Stomach (tissue), 8 donors: ENCODE measurements at regions not wholly inside any gene's neighbourhood (a gene's known extent, or its start where the extent isn't known, plus 50 kb on each side); places are given as distances from the start of the nearest gene placed in this dataset.
A peak's percentile ranks its signal among the peaks of the same experiment; 100 is the strongest.

Experiments used
- DNase-seq, 2 donors: peaks; one replicate each; pipeline versions ENCODE4 v3.0.0 to v3.0.0-alpha.2; 2013 to 2019
- H3K27ac ChIP-seq, 5 donors: fragments of 200-600 bp in 4 of 5; sonication (generic) in 4 of 5; one replicate each; pipeline ENCODE4 v1.5.1; 2013 to 2019; ENCODE audit warnings: mild to moderate bottlenecking in 1 of 5, moderate library complexity in 1 of 5
- H3K27me3 ChIP-seq, 3 donors: fragments of 200-600 bp; sonication (generic); one replicate each; pipeline ENCODE4 v1.5.1; 2017 to 2019; ENCODE audit warnings: mixed run types in 1 of 3
- H3K36me3 ChIP-seq, 4 donors: fragments of 200-600 bp; sonication (generic); 1 replicate in 3 of 4; 2 replicates in 1 of 4; pipeline ENCODE4 v1.5.1; 2016 to 2019
- H3K4me1 ChIP-seq, 4 donors: fragments of 200-600 bp; sonication (generic); one replicate each; pipeline ENCODE4 v1.5.1; 2016 to 2019
- H3K4me3 ChIP-seq, 4 donors: fragments of 200-600 bp; sonication (generic) in 3 of 4; one replicate each; pipeline ENCODE4 v1.5.1; 2016 to 2019; ENCODE audit warnings: mild to moderate bottlenecking in 1 of 4
- H3K9me3 ChIP-seq, 4 donors: fragments of 200-600 bp; sonication (generic); one replicate each; pipeline ENCODE4 v1.5.1; 2016 to 2019
- EP300 ChIP-seq: sonication (generic); formaldehyde crosslinking; IDR thresholded peaks from one replicate; pipeline ENCODE4 v1.6.1; 2017; ENCODE audit warnings: antibody characterized with exemption
- POLR2A ChIP-seq, 4 donors: fragments of 450-650 bp; IDR thresholded peaks; one replicate each; pipeline ENCODE4 v1.6.1; 2016; ENCODE audit warnings: antibody characterized with exemption in 4 of 4, control low read depth in 2 of 4, mild to moderate bottlenecking in 1 of 4, moderate library complexity in 1 of 4
- POLR2AphosphoS5 ChIP-seq, 3 donors: sonication (generic); formaldehyde crosslinking; IDR thresholded peaks; one replicate each; pipeline ENCODE4 v1.6.1; 2016; ENCODE audit warnings: antibody characterized with exemption in 3 of 3
- WGBS, 5 donors: extraction: QIAGEN DNeasy Blood & Tissue Kit in 3 of 5; methylation state at CpG; one replicate each; pipeline versions ENCODE4 v1.1.5 to v1.1.7; 2013 to 2018; 5-methylcytosine and 5-hydroxymethylcytosine counted together
- intact Hi-C: fragments of 100-400 bp; cut with DNase I; formaldehyde crosslinking; loops from one replicate; pipeline ENCODE4 v1.15.1; 2023; ENCODE audit warnings: low total_unique reads
- TF ChIP-seq, protein P1 (sequence below), 7 experiments: fragments of 450-650 bp in 4 of 7; fragments of 200-600 bp in 3 of 7; sonication (generic) in 3 of 7; IDR thresholded peaks; one replicate each; pipeline ENCODE4 v1.5.1; 2016 to 2019; ENCODE audit warnings: antibody characterized with exemption in 7 of 7, control low read depth in 2 of 7, mild to moderate bottlenecking in 1 of 7
- donor health status: healthy with polysubstance abuse.
- donor health status: Bipolar disorder and iron deficiency.
- donor health status: healthy.

DNA sequence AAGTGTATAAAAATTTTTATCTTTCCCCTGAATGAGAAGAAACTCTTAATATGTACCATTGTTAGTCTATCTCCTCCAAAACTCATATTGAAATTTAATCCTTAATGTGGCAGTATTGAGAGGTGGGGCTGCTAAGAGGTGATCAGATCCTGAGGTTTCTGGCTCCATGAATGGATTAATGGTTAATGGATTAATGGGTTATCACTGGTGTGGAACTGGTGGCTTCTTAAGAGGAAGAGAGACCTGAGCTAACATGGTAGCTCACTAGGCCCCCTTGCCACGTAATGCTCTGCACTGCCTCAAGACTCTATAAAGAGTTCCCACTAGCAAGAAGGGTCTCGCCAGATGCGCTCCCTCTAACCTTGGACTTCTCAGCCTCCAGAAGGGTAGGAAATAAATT is 70.6 kb upstream of the ZBTB18 start:
- H3K27me3 ChIP-seq: no peaks in the 10 kb centered on the region
- TF ChIP-seq, protein P1, sequence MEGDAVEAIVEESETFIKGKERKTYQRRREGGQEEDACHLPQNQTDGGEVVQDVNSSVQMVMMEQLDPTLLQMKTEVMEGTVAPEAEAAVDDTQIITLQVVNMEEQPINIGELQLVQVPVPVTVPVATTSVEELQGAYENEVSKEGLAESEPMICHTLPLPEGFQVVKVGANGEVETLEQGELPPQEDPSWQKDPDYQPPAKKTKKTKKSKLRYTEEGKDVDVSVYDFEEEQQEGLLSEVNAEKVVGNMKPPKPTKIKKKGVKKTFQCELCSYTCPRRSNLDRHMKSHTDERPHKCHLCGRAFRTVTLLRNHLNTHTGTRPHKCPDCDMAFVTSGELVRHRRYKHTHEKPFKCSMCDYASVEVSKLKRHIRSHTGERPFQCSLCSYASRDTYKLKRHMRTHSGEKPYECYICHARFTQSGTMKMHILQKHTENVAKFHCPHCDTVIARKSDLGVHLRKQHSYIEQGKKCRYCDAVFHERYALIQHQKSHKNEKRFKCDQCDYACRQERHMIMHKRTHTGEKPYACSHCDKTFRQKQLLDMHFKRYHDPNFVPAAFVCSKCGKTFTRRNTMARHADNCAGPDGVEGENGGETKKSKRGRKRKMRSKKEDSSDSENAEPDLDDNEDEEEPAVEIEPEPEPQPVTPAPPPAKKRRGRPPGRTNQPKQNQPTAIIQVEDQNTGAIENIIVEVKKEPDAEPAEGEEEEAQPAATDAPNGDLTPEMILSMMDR (IDR thresholded peaks at IDR 0.05): no peak
- no peak for TF ChIP-seq POLR2AphosphoS5 (IDR thresholded peaks at IDR 0.05)
- no peak for TF ChIP-seq EP300
- no peak for TF ChIP-seq POLR2A (IDR thresholded peaks at IDR 0.05)
- no peak overlapping the region for H3K27ac ChIP-seq
- H3K4me1 ChIP-seq: no peaks in the 10 kb centered on the region
- no peak for DNase-seq
- intact Hi-C loops: no loop called here
- no peaks in the 10 kb centered on the region for H3K36me3 ChIP-seq
- H3K9me3 ChIP-seq: no peaks in the 10 kb centered on the region
- 91 to 96% (median 94%) methylated on average over 3 of the region's 3 CpGs for WGBS, 5 donors
- H3K4me3 ChIP-seq: no peak overlapping the region

DNA sequence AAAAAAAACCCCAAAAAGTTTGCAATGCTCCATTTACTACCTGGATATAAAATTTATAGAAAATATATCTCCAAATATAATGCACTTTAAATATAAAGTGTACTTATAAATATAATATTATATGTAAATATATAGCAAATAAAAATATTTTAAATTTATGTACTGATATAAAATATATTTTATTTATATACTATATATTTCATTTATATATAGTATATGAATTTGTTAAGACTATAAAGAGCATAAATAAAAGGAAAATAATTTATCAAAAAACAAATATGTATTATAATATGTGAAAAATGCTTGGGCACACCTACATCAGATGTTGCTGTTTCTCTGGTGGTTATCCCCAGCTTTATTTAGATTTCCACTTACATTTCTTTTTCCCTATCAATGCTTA is 71.0 kb upstream of the ZBTB18 start:
- intact Hi-C loops: no loop called here
- no peak overlapping the region for H3K27ac ChIP-seq

DNA sequence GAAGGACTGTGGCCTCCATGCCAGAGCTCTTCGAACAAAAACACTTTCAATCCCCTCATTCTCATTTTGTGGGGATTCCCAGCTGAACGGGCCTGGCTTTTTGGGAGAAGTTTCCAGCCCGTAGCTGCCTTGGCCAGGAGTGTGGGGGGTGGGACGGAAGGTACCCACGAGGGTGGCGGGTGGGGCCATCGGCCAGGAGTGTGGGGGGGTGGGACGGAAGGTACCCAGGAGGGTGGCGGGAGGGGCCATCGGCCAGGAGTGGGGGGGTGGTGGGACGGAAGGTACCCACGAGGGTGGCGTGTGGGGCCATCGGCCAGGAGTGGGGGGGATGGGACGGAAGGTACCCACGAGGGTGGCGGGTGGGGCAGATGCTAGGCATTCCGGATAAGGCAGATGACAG is 71.7 kb upstream of the ZBTB18 start:
- Histone ChIP-seq H3K9me3 (no peaks in the 10 kb centered on the region), H3K27me3 (no peaks in the 10 kb centered on the region), H3K4me3 (no peak overlapping the region), H3K36me3 (no peaks in the 10 kb centered on the region), H3K4me1 (no peaks in the 10 kb centered on the region), H3K27ac (no peak overlapping the region)
- 92 to 96% (median 94%) methylated on average over 16 to 18 of the region's 18 CpGs for WGBS, 5 donors
- peak in 1 of 2 donors; percentile 33 for DNase-seq
- no peak for TF ChIP-seq POLR2AphosphoS5 (IDR thresholded peaks at IDR 0.05)
- no peak for TF ChIP-seq POLR2A (IDR thresholded peaks at IDR 0.05)
- TF ChIP-seq, protein P1 (IDR thresholded peaks at IDR 0.05): no peak
- TF ChIP-seq EP300: no peak
- intact Hi-C loops: no loop called here

More for the DNA sequence above, 71.0 kb upstream of the ZBTB18 start:
- no peaks in the 10 kb centered on the region for H3K9me3 ChIP-seq
- H3K4me3 ChIP-seq: no peak overlapping the region
- no peaks in the 10 kb centered on the region for H3K4me1 ChIP-seq
- TF ChIP-seq EP300: no peak
- TF ChIP-seq POLR2A (IDR thresholded peaks at IDR 0.05): no peak
- TF ChIP-seq, protein P1 (IDR thresholded peaks at IDR 0.05): no peak
- TF ChIP-seq POLR2AphosphoS5 (IDR thresholded peaks at IDR 0.05): no peak
- H3K27me3 ChIP-seq: no peaks in the 10 kb centered on the region
- no peak for DNase-seq
- no peaks in the 10 kb centered on the region for H3K36me3 ChIP-seq

DNA sequence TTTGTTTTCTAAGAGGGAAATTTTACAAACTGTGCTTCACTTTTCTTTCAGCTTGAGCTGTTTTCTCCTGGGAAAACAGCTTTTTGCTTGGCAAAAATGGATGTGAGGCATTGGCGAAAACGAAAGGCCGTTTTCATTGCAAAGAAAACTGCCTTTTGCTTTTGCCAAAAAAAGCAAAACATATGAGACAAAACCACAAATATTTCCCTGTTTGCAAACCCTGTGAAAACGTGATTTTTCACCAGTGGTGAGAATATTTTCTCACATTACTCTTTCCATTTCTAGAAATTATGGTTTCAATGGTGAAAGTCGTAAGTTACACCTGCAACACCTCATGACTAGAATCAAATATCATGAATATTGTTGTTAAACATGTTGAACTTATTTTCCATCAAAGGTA is 74.0 kb upstream of the ZBTB18 start:
- 61 to 67% (median 64%) methylated on average over 5 of the region's 5 CpGs for WGBS, 5 donors
- no peaks in the 10 kb centered on the region for H3K27me3 ChIP-seq
- H3K9me3 ChIP-seq: no peaks in the 10 kb centered on the region
- no peaks in the 10 kb centered on the region for H3K4me1 ChIP-seq
- H3K27ac ChIP-seq: no peak overlapping the region
- no peaks in the 10 kb centered on the region for H3K36me3 ChIP-seq
- no peak overlapping the region for H3K4me3 ChIP-seq
- intact Hi-C loops: no loop called here
- no peak for DNase-seq
- TF ChIP-seq POLR2A (IDR thresholded peaks at IDR 0.05) (no peak), POLR2AphosphoS5 (IDR thresholded peaks at IDR 0.05) (no peak), EP300 (no peak)
- TF ChIP-seq, protein P1 (IDR thresholded peaks at IDR 0.05): no peak
